GM12878 (cell line): ENCODE measurements at regions not wholly inside any gene's neighbourhood (a gene's known extent, or its start where the extent isn't known, plus 50 kb on each side); places are given as distances from the start of the nearest gene placed in this dataset.

Experiments used
- CEBPB ChIP-seq, 2 experiments: fragments of 150-350 bp in 1 of 2; IDR thresholded peaks; 2 replicates each; pipeline ENCODE4 v1.6.1; 2012 to 2014; ENCODE audit warnings: low read depth in 2 of 2, low read length in 2 of 2, borderline replicate concordance in 1 of 2, inconsistent platforms in 1 of 2
- POLR2A ChIP-seq: IDR thresholded peaks from 2 replicates; pipeline ENCODE4 v1.6.1; 2011; ENCODE audit warnings: low read depth, mild to moderate bottlenecking, low read length
- SKIL ChIP-seq: fragments of 450-650 bp; IDR thresholded peaks from 2 replicates; pipeline ENCODE4 v1.6.1; 2017; ENCODE audit warnings: mild to moderate bottlenecking, low read depth, inconsistent platforms; ENCODE audit not compliant: poor library complexity, severe bottlenecking
- YY1 ChIP-seq: IDR thresholded peaks from 2 replicates; pipeline ENCODE4 v1.6.1; 2011; ENCODE audit warnings: low read depth, mild to moderate bottlenecking, low read length

GRCh38 chr3:154522036-154522602 is 92.1 kb upstream of the GPR149 start:
- no peak for TF ChIP-seq POLR2A
- TF ChIP-seq CEBPB (IDR thresholded peaks at IDR 0.05; ENCODE audit: borderline replicate concordance in 1 of 2, low read depth in 2 of 2, low read length in 2 of 2), result no peak
- TF ChIP-seq SKIL, result no peak
- TF ChIP-seq YY1, result no peak
